ENCODE measurements at regions not wholly inside any gene's neighbourhood (a gene's known extent, or its start where the extent isn't known, plus 50 kb on each side); places are given as distances from the start of the nearest gene placed in this dataset.

DNA sequence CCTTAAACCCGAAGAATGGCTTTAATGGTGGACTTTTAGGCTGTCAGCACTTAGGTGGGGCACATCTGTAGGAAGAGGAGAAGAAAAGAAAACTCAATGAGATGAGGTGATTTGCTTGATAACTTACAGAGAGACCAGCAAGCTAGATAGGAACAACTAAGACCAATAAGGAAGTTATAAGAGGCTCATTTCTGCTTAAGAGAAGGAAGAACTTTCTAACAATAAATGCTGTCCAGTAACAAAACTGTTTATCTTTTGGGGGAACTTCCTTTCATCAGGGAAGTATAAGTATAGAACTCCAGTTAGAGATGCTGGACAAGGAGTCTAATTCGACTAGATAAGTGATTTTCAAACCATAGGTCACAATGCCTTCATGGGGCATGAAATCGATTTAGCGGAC, 107.2 kb upstream of the SIRPA start:
- no peak for TF ChIP-seq EZH2 (IDR thresholded peaks at IDR 0.05; ENCODE audit: borderline replicate concordance, low read depth, low read length, poor library complexity, severe bottlenecking)
- TF ChIP-seq, protein P1, sequence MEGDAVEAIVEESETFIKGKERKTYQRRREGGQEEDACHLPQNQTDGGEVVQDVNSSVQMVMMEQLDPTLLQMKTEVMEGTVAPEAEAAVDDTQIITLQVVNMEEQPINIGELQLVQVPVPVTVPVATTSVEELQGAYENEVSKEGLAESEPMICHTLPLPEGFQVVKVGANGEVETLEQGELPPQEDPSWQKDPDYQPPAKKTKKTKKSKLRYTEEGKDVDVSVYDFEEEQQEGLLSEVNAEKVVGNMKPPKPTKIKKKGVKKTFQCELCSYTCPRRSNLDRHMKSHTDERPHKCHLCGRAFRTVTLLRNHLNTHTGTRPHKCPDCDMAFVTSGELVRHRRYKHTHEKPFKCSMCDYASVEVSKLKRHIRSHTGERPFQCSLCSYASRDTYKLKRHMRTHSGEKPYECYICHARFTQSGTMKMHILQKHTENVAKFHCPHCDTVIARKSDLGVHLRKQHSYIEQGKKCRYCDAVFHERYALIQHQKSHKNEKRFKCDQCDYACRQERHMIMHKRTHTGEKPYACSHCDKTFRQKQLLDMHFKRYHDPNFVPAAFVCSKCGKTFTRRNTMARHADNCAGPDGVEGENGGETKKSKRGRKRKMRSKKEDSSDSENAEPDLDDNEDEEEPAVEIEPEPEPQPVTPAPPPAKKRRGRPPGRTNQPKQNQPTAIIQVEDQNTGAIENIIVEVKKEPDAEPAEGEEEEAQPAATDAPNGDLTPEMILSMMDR (conservative IDR thresholded peaks at IDR 0.05; ENCODE audit: low read depth, low read length) = no peak
